ENCODE measurements at regions not wholly inside any gene's neighbourhood (a gene's known extent, or its start where the extent isn't known, plus 50 kb on each side); places are given as distances from the start of the nearest gene placed in this dataset.

DNA sequence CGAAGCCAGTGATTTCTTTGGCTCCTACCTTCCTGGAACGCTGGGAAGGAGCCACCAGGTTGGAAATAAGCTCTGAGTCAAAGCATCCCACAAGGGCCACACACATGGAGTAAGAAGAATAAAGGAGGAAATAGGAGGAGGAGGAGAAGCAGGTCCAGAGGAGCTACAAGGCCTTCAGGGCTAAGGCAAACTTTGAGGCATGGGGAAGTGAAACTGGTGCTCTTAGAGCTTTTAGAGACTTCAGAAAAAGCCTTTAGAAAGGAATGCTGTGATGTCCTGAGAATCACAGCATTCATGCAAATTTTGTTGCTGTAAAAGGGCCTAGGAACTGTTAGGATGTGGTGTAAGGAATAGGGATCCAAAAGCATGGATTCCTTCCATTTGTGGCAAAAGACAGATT, 135.9 kb upstream of the ARHGEF9 start:
- no peak for TF ChIP-seq EZH2 (IDR thresholded peaks at IDR 0.05; ENCODE audit: low read depth)
- TF ChIP-seq, protein P1, sequence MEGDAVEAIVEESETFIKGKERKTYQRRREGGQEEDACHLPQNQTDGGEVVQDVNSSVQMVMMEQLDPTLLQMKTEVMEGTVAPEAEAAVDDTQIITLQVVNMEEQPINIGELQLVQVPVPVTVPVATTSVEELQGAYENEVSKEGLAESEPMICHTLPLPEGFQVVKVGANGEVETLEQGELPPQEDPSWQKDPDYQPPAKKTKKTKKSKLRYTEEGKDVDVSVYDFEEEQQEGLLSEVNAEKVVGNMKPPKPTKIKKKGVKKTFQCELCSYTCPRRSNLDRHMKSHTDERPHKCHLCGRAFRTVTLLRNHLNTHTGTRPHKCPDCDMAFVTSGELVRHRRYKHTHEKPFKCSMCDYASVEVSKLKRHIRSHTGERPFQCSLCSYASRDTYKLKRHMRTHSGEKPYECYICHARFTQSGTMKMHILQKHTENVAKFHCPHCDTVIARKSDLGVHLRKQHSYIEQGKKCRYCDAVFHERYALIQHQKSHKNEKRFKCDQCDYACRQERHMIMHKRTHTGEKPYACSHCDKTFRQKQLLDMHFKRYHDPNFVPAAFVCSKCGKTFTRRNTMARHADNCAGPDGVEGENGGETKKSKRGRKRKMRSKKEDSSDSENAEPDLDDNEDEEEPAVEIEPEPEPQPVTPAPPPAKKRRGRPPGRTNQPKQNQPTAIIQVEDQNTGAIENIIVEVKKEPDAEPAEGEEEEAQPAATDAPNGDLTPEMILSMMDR (conservative IDR thresholded peaks at IDR 0.05): no peak
